Ishikawa (cell line): ENCODE measurements at regions not wholly inside any gene's neighbourhood (a gene's known extent, or its start where the extent isn't known, plus 50 kb on each side); places are given as distances from the start of the nearest gene placed in this dataset.

ENCODE experiments used
- EP300 ChIP-seq: IDR thresholded peaks from 2 replicates; pipeline ENCODE4 v1.6.1; 2012; ENCODE audit warnings: borderline replicate concordance
- FOXM1 ChIP-seq: IDR thresholded peaks from 2 replicates; pipeline ENCODE4 v1.6.1; 2012; ENCODE audit warnings: low read depth, borderline replicate concordance
- REST ChIP-seq: IDR thresholded peaks from 2 replicates; pipeline ENCODE4 v1.6.1; 2012; ENCODE audit warnings: low read depth, mild to moderate bottlenecking

GRCh38 chr2:154556146-154556545, 142.3 kb upstream of the KCNJ3 start:
- TF ChIP-seq REST (no peak), FOXM1 (no peak), EP300 (no peak)
